ENCODE measurements at regions not wholly inside any gene's neighbourhood (a gene's known extent, or its start where the extent isn't known, plus 50 kb on each side); places are given as distances from the start of the nearest gene placed in this dataset.

GRCh38 chr1:17877316-17877715 is 122.2 kb downstream of the ACTL8 start:
- no peak for DNase-seq (ENCODE audit: low read depth, low spot score)

GRCh38 chr1:17877896-17878295 is 122.8 kb downstream of the ACTL8 start:
- DNase-seq (ENCODE audit: low read depth, low spot score): no peak

- no peak for DNase-seq (ENCODE audit: low read depth, low spot score)
These were observed 123.7 kb downstream of the ACTL8 start for GRCh38 chr1:17878837-17879236.

DNA sequence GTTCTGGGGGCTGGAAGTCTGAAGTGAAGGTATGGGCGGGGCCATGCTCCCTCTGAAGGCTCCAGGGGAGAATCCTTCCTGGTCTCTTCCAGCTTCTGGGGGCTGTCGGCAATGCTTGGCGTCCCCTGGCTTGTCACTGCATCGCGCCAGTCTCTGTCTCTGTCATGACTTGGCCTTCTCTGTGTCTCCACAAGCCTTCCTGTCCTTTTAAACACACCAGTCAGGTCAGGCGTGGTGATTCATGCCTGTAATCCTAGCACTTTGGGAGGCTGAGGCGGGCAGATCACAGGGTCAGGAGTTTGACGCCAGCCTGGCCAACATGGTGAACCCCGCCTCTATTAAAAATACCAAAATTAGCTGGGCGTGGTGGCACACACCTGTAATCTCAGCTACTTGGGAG is 125.3 kb downstream of the ACTL8 start:
- DNase-seq (ENCODE audit: low read depth, low spot score): no peak

GRCh38 chr1:17881761-17882160 is 126.6 kb downstream of the ACTL8 start:
- no peak for DNase-seq (ENCODE audit: low read depth, low spot score)

- no peak for DNase-seq (ENCODE audit: low read depth, low spot score)
These were observed 128.0 kb downstream of the ACTL8 start for GRCh38 chr1:17883136-17883535.

GRCh38 chr1:17883662-17884395 is 128.7 kb downstream of the ACTL8 start:
- no peak for DNase-seq (ENCODE audit: low read depth, low spot score)

DNA sequence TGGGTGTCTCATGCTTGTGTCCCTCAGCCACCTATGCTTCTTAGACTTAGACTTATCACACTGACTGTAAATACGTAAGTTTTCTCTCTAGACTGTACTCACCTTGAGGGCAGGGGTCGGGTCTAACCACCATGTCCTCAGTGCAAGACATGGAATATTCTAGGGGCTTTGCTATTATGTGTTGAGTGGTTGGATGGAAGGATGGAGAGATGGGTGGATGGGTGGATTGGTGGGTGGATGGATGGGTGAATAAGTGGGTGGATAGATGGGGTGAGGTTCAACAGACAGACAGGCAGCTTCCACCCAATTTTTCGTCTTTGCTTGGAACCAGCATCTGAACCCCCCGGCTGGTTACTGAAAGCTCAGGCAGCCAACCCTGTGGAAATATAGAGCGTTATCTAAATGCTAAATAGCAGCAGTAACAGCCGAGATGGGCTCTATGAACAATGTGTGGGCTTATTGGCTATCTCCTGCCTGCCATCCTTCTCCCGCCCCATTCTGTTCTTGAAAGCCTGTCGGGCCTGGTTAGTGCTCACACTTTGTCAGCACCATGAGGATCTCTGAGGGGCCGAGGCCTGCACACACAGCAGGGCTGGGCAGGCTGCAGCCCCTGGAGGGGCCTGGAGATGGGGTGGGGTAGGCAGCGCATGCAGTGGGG is 130.7 kb downstream of the ACTL8 start:
- no peak for DNase-seq (ENCODE audit: low read depth, low spot score)

- DNase-seq (ENCODE audit: low read depth, low spot score): no peak
These were observed 131.3 kb downstream of the ACTL8 start for GRCh38 chr1:17886386-17886785.

DNA sequence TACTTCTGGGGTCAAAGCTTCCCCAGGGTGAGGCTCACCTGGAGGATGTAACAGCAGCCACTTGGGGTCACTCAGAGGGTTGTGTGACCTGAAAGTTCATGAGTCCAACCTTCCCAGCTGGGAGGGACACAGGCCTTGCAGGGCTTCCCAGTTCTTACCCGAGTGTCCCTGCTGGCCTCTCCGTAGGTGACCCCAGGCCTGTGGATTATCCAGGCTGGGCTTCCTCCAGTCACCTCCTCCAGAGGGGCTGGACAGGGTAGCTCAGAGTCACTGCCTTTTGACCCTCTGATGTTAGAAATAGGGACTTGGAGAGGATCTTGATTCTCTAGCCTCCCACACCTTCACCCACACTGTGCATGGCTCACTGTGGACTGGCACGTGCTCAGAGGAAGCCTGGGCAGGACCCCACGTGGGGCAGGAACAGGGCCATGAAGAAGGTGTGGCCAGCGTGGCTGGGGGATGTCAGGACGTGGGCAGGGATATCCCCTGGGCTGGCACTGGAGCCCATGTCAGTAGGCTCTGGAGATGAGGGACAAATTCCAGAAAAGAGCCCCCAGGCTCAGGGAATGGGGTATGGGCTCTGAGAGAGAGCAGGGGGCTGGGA is 131.8 kb downstream of the ACTL8 start:
- DNase-seq (ENCODE audit: low read depth, low spot score): no peak

- no peak for DNase-seq (ENCODE audit: low read depth, low spot score)
These were observed 132.7 kb downstream of the ACTL8 start for GRCh38 chr1:17887661-17888371.

DNA sequence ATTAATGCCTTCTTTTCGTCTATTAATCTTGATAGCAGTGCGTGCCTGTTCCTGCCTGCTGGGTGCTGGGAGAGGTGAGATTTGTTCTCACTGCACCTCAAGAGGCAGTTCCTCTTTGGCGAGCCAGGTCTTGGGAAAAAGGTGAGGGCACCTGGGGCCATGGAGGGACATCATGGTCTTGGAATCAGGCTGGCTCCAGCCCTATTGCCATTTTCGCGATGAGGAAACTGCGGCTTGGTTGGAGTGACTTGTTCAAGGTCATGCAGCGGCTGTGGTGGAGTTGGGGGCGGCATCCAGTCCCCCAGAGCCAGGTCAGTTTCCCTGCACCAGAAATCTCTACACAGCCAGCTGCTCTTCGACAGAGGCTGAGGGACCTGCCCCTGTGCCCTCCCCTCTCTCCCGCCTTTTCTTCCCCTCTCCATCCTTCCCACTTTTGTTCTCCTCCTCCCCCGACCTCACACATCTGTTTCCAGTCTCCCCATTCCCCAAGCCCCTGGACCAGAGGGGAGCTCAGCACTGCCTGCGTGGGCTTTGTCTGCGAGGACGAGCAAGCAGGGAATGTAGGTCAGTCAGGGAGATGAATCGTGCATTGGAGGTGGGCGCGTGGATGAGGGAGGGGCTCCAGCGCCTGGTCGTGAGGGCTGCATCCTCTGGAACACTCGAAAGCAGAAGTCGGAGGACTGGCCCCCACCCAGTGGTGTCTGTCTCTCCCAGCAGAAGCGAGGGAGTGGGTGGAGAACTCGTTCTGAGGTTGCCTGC is 135.1 kb downstream of the ACTL8 start:
- no peak for DNase-seq (ENCODE audit: low read depth, low spot score)

DNA sequence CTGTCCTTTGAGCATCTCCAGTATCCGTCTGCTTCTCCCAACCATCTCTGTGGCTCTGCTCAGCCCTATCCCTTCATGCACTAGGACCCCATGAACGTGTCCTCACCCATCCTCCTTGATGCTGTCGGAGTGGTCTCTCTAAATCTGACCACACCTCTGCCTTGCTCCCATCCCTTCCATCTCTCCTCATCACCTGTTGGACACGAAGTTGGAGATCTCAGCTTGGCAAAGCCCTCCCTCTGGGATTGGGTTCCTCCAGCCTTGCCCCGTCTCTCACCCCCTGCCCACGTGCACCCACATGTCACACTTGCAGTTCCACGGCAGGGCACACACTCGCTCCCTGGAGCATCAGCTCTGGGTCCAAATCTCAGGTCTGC is 135.7 kb downstream of the ACTL8 start:
- DNase-seq (ENCODE audit: low read depth, low spot score): no peak

DNA sequence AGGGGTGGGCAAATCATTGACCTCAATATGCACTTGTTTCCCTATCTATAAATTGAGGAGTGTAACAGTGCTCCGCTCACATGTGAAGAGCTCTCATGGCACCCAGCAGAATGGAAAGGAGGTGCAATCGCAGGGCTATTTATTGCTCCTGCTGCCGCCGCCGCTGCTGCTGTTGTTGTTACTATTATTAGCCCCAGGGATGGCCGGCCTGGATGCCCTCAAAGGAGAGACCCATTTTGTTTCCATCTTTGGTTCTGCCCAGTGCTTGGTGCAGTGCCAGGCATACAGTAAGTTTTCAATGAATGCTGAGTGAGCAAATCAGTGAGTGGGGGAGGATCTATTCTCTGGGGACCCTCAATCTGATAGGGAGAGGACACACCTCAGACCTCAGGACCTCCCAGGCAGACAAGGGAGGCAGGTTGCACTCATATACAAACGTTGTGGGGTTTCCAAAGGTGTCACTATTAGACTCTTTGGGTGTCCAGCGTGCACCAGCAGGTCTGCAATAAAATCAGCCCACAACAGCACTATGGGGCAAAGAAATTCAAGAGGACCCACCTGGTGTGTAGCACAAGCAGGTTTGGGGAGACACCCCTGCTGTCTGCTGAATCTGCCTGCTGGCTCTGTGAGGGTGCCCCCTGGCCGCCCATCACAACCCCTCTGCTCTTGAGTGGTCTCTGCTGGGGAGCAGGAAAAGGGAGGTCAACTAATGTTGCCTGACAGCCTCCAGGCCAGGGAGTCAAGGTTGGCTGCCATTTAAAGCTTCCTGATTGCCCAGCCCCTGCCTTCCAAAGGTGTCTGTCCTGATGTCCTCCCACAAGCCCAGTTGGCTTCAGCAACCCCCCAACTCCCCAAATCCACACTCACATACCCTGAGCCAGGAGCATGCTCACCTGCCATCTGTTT is 136.3 kb downstream of the ACTL8 start:
- DNase-seq (ENCODE audit: low read depth, low spot score): no peak

- no peak for DNase-seq (ENCODE audit: low read depth, low spot score)
These were observed 137.1 kb downstream of the ACTL8 start for GRCh38 chr1:17892225-17892624.

DNA sequence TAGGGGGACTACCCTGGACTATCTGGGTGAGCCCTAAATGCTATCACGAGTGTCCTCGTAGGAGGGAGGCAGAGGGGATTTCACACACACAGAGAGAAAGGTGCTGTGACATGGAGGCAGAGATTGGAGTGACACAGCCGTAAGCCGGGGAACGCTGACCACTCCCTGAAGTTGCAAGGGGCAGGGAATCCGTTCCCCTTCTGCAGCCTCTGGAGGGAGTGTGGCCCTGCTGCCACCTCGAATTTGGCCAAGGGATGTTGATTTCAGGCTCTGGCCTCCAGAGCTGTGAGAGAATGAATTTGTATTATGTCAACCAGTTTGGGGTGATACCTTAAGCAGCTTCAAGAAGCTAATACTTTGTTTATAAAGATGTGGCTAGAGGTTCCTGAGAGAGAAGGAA is 137.7 kb downstream of the ACTL8 start:
- no peak for DNase-seq (ENCODE audit: low read depth, low spot score)

- DNase-seq (ENCODE audit: low read depth, low spot score): no peak
These were observed 138.9 kb downstream of the ACTL8 start for GRCh38 chr1:17893891-17894631.

DNA sequence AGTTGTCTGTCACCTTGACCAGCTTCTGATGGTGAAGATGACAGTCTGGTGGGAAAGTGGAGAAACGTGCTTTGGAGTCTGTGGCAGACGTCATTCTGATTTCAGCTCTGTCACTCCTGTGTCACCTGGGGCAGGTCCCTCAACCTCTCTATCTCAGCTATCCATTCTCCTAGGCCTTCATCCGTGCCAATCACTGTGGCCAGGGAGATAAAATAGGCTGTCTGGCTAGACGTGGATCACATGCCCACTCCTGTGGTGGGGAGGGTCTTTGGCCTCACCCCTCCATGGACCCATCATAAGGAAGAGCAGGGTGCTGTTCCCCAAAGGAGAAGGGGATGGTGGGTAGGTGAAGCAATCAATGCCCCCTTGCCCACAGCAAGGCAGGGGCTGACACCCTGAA is 140.3 kb downstream of the ACTL8 start:
- DNase-seq (ENCODE audit: low read depth, low spot score): no peak

DNA sequence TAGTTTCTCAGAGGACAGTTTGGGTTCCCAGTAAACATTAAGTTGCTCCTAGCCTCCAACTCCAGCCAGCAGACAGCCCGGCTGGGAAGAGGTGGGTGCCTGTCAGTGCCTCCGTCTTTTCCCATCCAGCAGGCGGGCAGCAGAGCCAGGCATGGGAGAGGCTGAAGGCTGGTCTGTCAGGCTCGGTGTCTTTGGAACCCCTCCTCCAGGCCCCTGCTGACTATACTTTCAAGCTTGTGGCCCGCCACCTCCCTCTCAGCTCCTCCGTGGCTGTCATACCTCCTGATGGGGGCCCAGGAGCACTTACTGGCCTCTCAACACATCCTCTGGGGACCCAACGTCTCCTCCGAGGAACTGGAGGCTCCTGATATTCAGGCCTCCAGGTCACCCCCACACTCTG is 140.9 kb downstream of the ACTL8 start:
- DNase-seq (ENCODE audit: low read depth, low spot score): no peak

DNA sequence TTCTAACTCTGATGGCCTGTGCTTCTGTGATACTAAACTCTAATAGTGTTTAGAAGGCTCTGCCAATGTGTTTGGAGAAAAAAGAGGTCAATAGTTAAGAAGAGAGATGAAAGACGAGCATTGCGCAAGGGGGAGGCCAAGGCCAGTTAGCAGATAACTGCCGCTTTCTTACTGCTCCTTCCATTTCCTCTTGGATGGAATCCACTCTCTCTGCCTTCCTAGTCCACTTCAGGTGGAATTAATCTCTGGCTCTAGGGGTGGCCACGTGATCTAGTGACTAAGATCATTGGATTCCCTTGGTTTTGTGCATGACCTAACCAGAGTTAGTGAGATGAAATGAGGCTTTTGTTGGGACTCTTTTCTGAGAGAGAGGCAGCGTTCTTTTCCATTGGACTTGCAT is 148.3 kb downstream of the ACTL8 start:
- DNase-seq (ENCODE audit: low read depth, low spot score): no peak

Data from iPS DF 19.7 (cell line).